Smooth muscle cell (in vitro differentiated cells): ENCODE measurements at regions not wholly inside any gene's neighbourhood (a gene's known extent, or its start where the extent isn't known, plus 50 kb on each side); places are given as distances from the start of the nearest gene placed in this dataset.

Experiments
- DNase-seq: peaks from one replicate; lab custom pipeline; 2025; ENCODE audit not compliant: unreplicated experiment; lab: John Stamatoyannopoulos, UW
- H2AFZ ChIP-seq: fragments of 200-600 bp; sonication (generic); 2 replicates; pipeline ENCODE4 v1.6.0; 2016; ENCODE audit warnings: antibody characterized with exemption, low read depth, mild to moderate bottlenecking
- H3F3A ChIP-seq: fragments of 200-600 bp; sonication (generic); 2 replicates; pipeline ENCODE4 v1.6.0; 2017; ENCODE audit warnings: antibody characterized with exemption, low read depth
- H3K27ac ChIP-seq: fragments of 200-600 bp; sonication (generic); 2 replicates; pipeline ENCODE4 v1.5.1; 2016; ENCODE audit warnings: low read depth, mild to moderate bottlenecking
- H3K27me3 ChIP-seq: fragments of 200-600 bp; sonication (generic); 2 replicates; pipeline ENCODE4 v1.6.1; 2016; ENCODE audit warnings: low read depth, mild to moderate bottlenecking
- H3K36me3 ChIP-seq: fragments of 200-600 bp; sonication (generic); 2 replicates; pipeline ENCODE4 v1.5.1; 2016; ENCODE audit warnings: low read depth
- H3K4me1 ChIP-seq: fragments of 200-600 bp; sonication (generic); 2 replicates; pipeline ENCODE4 v1.5.1; 2016; ENCODE audit warnings: low read depth
- H3K4me2 ChIP-seq: fragments of 200-600 bp; sonication (generic); 2 replicates; pipeline ENCODE4 v1.6.0; 2016; ENCODE audit warnings: mild to moderate bottlenecking
- H3K4me3 ChIP-seq: fragments of 200-600 bp; sonication (generic); 2 replicates; pipeline ENCODE4 v1.5.1; 2016; ENCODE audit warnings: mild to moderate bottlenecking
- H3K79me2 ChIP-seq: fragments of 200-600 bp; sonication (generic); 2 replicates; pipeline ENCODE4 v1.6.0; 2016; ENCODE audit warnings: low read depth, mild to moderate bottlenecking
- H3K9ac ChIP-seq: fragments of 200-600 bp; sonication (generic); 2 replicates; pipeline ENCODE4 v1.6.0; 2016; ENCODE audit warnings: low read depth
- H3K9me3 ChIP-seq: fragments of 200-600 bp; sonication (generic); replicated peaks from 2 replicates; pipeline ENCODE4 v1.5.1; 2016; ENCODE audit warnings: low read depth
- H4K20me1 ChIP-seq: fragments of 200-600 bp; sonication (generic); 2 replicates; pipeline ENCODE4 v1.6.0; 2016; ENCODE audit warnings: low read depth
- CTCF ChIP-seq: fragments of 200-600 bp; sonication (generic); IDR thresholded peaks from 2 replicates; pipeline ENCODE4 v1.5.1; 2017; ENCODE audit warnings: borderline replicate concordance, mild to moderate bottlenecking, antibody characterized with exemption; ENCODE audit not compliant: insufficient read depth, poor library complexity, severe bottlenecking
- WGBS: methylation state at CpG from one replicate; pipeline ENCODE4 v1.1.7; 2016; ENCODE audit warnings: low lambda C conversion rate; 5-methylcytosine and 5-hydroxymethylcytosine counted together

- H3K4me2 ChIP-seq = no peak overlapping the region
- no peaks in the 10 kb centered on the region for H3K79me2 ChIP-seq
- H3K4me3 ChIP-seq = no peak overlapping the region
- no peaks in the 10 kb centered on the region for H3K4me1 ChIP-seq
- no peak overlapping the region for H3K9ac ChIP-seq
- no peak for DNase-seq
- H3F3A ChIP-seq = no peaks in the 10 kb centered on the region
- H2AFZ ChIP-seq = no peak overlapping the region
- peaks cover 7% of the 10 kb centered on the region for H3K27me3 ChIP-seq
- WGBS = 94% methylated on average over 2 of the region's 2 CpGs
- no peaks in the 10 kb centered on the region for H3K36me3 ChIP-seq
- TF ChIP-seq CTCF = no peak
- no peak overlapping the region for H3K27ac ChIP-seq
- H3K9me3 ChIP-seq = no peaks in the 10 kb centered on the region
- H4K20me1 ChIP-seq = no peaks in the 10 kb centered on the region
Measured at GRCh38 chr13:108566413-108567170, 62.8 kb upstream of the MYO16 start.

DNA sequence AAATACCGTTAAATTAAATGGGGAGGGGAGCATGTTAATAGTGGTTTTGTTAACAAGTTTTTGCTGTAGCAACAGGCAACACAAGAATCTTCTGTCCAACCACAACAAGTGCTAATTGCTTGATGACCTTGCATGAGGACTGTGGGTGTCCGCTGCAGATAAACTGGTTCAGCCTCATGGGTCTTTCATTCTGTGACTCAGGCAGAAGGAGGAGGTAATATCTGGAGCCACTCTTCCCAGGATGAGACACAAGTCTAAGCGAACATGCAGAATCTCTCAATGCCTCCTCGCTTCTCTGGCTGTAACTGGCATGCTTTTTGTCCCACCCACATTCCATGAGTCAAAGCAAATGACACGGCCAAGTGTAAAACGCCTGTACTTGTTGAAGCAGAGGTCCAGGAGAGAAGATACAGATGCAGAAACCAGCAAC, 56.6 kb upstream of the MYO16 start:
- H3K36me3 ChIP-seq = no peaks in the 10 kb centered on the region
- H3K4me2 ChIP-seq = no peak overlapping the region
- DNase-seq = no peak
- TF ChIP-seq CTCF = no peak
- no peak overlapping the region for H2AFZ ChIP-seq
- H3K4me1 ChIP-seq = no peaks in the 10 kb centered on the region
- no peak overlapping the region for H3K9ac ChIP-seq
- 25% methylated on average over 6 of the region's 6 CpGs for WGBS
- H3K27ac ChIP-seq = no peak overlapping the region
- no peaks in the 10 kb centered on the region for H3K79me2 ChIP-seq
- no peak overlapping the region for H3K4me3 ChIP-seq
- no peaks in the 10 kb centered on the region for H4K20me1 ChIP-seq
- H3K9me3 ChIP-seq = no peaks in the 10 kb centered on the region
- H3K27me3 ChIP-seq = no peaks in the 10 kb centered on the region
- H3F3A ChIP-seq = no peaks in the 10 kb centered on the region

GRCh38 chr13:108573455-108573854, 56.0 kb upstream of the MYO16 start:
- no peak overlapping the region for H2AFZ ChIP-seq
- 19% methylated on average over 1 of the region's 1 CpG for WGBS
- H3F3A ChIP-seq = no peaks in the 10 kb centered on the region
- H3K27me3 ChIP-seq = no peaks in the 10 kb centered on the region
- no peak overlapping the region for H3K4me3 ChIP-seq
- no peak overlapping the region for H3K9ac ChIP-seq
- H3K36me3 ChIP-seq = no peaks in the 10 kb centered on the region
- no peaks in the 10 kb centered on the region for H3K4me1 ChIP-seq
- no peaks in the 10 kb centered on the region for H3K9me3 ChIP-seq
- H3K27ac ChIP-seq = no peak overlapping the region
- DNase-seq = no peak
- H4K20me1 ChIP-seq = no peaks in the 10 kb centered on the region
- H3K79me2 ChIP-seq = no peaks in the 10 kb centered on the region
- no peak overlapping the region for H3K4me2 ChIP-seq
- TF ChIP-seq CTCF = no peak

GRCh38 chr13:108574856-108575255, 54.6 kb upstream of the MYO16 start:
- Histone ChIP-seq H3K9ac (no peak overlapping the region), H3K36me3 (no peaks in the 10 kb centered on the region), H2AFZ (no peak overlapping the region), H3K9me3 (no peaks in the 10 kb centered on the region), H3F3A (no peaks in the 10 kb centered on the region), H3K27me3 (no peaks in the 10 kb centered on the region), H3K27ac (no peak overlapping the region), H3K4me1 (no peaks in the 10 kb centered on the region), H3K4me3 (no peak overlapping the region), H3K4me2 (no peak overlapping the region), H4K20me1 (no peaks in the 10 kb centered on the region), H3K79me2 (no peaks in the 10 kb centered on the region)
- no peak for DNase-seq
- TF ChIP-seq CTCF = no peak
